Mesenchymal stem cell (in vitro differentiated cells and primary cell): ENCODE measurements at regions not wholly inside any gene's neighbourhood (a gene's known extent, or its start where the extent isn't known, plus 50 kb on each side); places are given as distances from the start of the nearest gene placed in this dataset.
A peak's percentile ranks its signal among the peaks of the same experiment; 100 is the strongest.

Experiments used
- DNase-seq: peaks from one replicate; pipeline ENCODE4 v3.0.0-alpha.2; 2013
- H2AFZ ChIP-seq: one replicate; pipeline ENCODE4 v1.6.1; 2013; ENCODE audit warnings: low read depth, mild to moderate bottlenecking, control low read depth, inconsistent platforms, low read length, moderate library complexity
- H2AK5ac ChIP-seq: 2 replicates; pipeline ENCODE4 v1.6.1; 2013; ENCODE audit warnings: low read length, moderate library complexity, mild to moderate bottlenecking, inconsistent platforms; ENCODE audit not compliant: severe bottlenecking
- H2BK120ac ChIP-seq: one replicate; pipeline ENCODE4 v1.6.1; 2013; ENCODE audit warnings: low read depth, mild to moderate bottlenecking, inconsistent platforms, low read length, moderate library complexity
- H2BK12ac ChIP-seq, 2 experiments: one replicate each; pipeline ENCODE4 v1.6.1; 2013; ENCODE audit warnings: inconsistent platforms in 2 of 2, low read length in 2 of 2, mild to moderate bottlenecking in 2 of 2, moderate library complexity in 2 of 2, control low read depth in 1 of 2
- H2BK15ac ChIP-seq: one replicate; pipeline ENCODE4 v1.6.1; 2013; ENCODE audit warnings: mild to moderate bottlenecking, low read depth, inconsistent platforms; ENCODE audit not compliant: poor library complexity, severe bottlenecking
- H2BK5ac ChIP-seq: 2 replicates; pipeline ENCODE4 v1.6.1; 2013; ENCODE audit warnings: low read depth, mild to moderate bottlenecking, low read length, control low read depth, inconsistent platforms; ENCODE audit not compliant: poor library complexity, severe bottlenecking
- H3K14ac ChIP-seq, 2 experiments: one replicate each; pipeline ENCODE4 v1.6.1; 2013; ENCODE audit warnings: inconsistent platforms in 2 of 2, low read length in 2 of 2, control low read depth in 1 of 2, mild to moderate bottlenecking in 1 of 2, moderate library complexity in 1 of 2
- H3K18ac ChIP-seq, 2 experiments: one replicate each; pipeline ENCODE4 v1.6.1; 2013; ENCODE audit warnings: inconsistent platforms in 2 of 2, low read length in 2 of 2, control low read depth in 1 of 2, low read depth in 1 of 2, mild to moderate bottlenecking in 1 of 2
- H3K23ac ChIP-seq, 2 experiments: one replicate each; pipeline ENCODE4 v1.6.1; 2013; ENCODE audit warnings: inconsistent platforms in 2 of 2, low read length in 2 of 2, mild to moderate bottlenecking in 2 of 2, moderate library complexity in 2 of 2, control low read depth in 1 of 2
- H3K27ac ChIP-seq: 2 replicates; pipeline ENCODE4 v1.5.1; 2013; ENCODE audit warnings: mild to moderate bottlenecking, moderate library complexity, low read length, control low read depth, inconsistent platforms; ENCODE audit not compliant: poor library complexity, severe bottlenecking
- H3K27me3 ChIP-seq, 2 experiments: 2 replicates each; pipeline versions ENCODE4 v1.6.1 to v1.7.0; 2013; ENCODE audit warnings: low read length in 2 of 2, mild to moderate bottlenecking in 2 of 2, moderate library complexity in 2 of 2, control low read depth in 1 of 2, inconsistent platforms in 1 of 2; ENCODE audit not compliant: control insufficient read depth in 1 of 2, insufficient read depth in 1 of 2
- H3K36me3 ChIP-seq, 2 experiments: 2 replicates each; pipeline versions ENCODE4 v1.6.1 to v1.7.0; 2013; ENCODE audit warnings: low read length in 2 of 2, control low read depth in 1 of 2, inconsistent platforms in 1 of 2, low read depth in 1 of 2, mild to moderate bottlenecking in 1 of 2; ENCODE audit not compliant: insufficient read depth in 2 of 2, control insufficient read depth in 1 of 2
- H3K4ac ChIP-seq, 2 experiments: one replicate each; pipeline ENCODE4 v1.6.1; 2013; ENCODE audit warnings: inconsistent platforms in 2 of 2, low read length in 2 of 2, mild to moderate bottlenecking in 2 of 2, moderate library complexity in 2 of 2, control low read depth in 1 of 2, low read depth in 1 of 2
- H3K4me1 ChIP-seq: 2 replicates; pipeline ENCODE4 v1.6.1; 2013; ENCODE audit warnings: low read depth, low read length, control low read depth; ENCODE audit not compliant: control insufficient read depth, insufficient read depth
- H3K4me2 ChIP-seq: 2 replicates; pipeline ENCODE4 v1.6.1; 2013; ENCODE audit warnings: low read length, mild to moderate bottlenecking, inconsistent platforms; ENCODE audit not compliant: poor library complexity, severe bottlenecking
- H3K4me3 ChIP-seq, 2 experiments: 2 replicates each; pipeline versions ENCODE4 v1.5.1 to v1.7.0; 2013; ENCODE audit warnings: low read length in 2 of 2, mild to moderate bottlenecking in 2 of 2, control low read depth in 1 of 2, low read depth in 1 of 2; ENCODE audit not compliant: insufficient read depth in 1 of 2
- H3K79me1 ChIP-seq: replicated peaks from 2 replicates; pipeline ENCODE4 v1.6.1; 2013; ENCODE audit warnings: mild to moderate bottlenecking, control low read depth, low read length, inconsistent platforms; ENCODE audit not compliant: poor library complexity, severe bottlenecking
- H3K9ac ChIP-seq: 2 replicates; pipeline ENCODE4 v1.7.0; 2013; ENCODE audit warnings: mild to moderate bottlenecking, low read length, moderate library complexity
- H3K9me3 ChIP-seq: 2 replicates; pipeline ENCODE4 v1.7.0; 2013; ENCODE audit warnings: mild to moderate bottlenecking, low read length; ENCODE audit not compliant: control insufficient read depth
- H4K8ac ChIP-seq: one replicate; pipeline ENCODE4 v1.6.1; 2013; ENCODE audit warnings: inconsistent platforms, mild to moderate bottlenecking, low read length, moderate library complexity
- H4K91ac ChIP-seq: one replicate; pipeline ENCODE4 v1.6.1; 2013; ENCODE audit warnings: mild to moderate bottlenecking, low read length, inconsistent platforms
- WGBS: methylation state at CpG from one replicate; pipeline ENCODE4 v1.1.7; 2013; ENCODE audit warnings: mixed read lengths; 5-methylcytosine and 5-hydroxymethylcytosine counted together

DNA sequence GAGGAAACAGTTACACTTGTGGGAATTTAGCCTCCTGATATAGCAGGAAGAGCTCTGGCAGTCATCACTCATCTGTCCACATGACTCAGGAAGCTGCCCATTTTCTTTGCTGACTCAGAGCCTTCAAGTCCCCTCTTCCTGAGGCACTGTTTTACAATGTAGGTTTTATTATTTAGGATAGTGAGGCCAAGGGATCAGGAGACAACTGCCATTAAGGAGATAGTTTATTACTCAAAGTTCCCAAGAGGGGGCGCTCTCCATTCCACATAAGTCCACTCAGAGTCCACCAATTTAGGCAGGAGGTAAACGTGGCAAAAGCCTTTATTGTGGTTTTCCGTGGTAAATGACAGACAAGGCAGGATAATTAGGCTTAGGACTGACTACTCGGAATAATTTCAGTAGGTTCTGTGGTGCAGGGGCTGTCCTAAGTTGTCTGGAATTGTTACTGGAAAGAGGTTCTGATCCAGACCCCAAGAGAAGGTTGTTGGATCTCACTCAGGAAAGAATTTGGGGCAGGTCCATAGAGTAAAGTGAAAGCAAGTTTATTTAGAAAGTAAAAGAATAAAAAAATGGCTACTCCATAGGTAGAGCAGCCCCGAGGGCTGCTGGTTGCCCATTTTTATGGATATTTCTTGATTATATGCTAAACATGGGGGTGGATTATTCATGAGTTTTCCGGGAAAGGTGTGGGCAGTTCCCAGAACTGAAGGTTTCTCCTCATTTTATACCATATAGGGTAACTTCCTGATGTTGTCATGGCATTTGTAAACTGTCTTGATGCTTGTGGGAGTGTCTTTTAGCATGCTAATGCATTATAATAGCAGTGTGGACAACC lies 96.0 kb upstream of the RAB40AL start:
- Histone ChIP-seq H3K4ac (no peak overlapping the region), H2AFZ (no peak overlapping the region), H4K91ac (no peak overlapping the region), H3K79me1 (no peaks in the 10 kb centered on the region), H2BK15ac (no peak overlapping the region), H2AK5ac (no peak overlapping the region), H2BK120ac (no peak overlapping the region), H3K18ac (no peak overlapping the region), H3K36me3 (peaks cover 0 to 21% of the 10 kb centered on the region in 2 experiments), H3K4me3 (no peak overlapping the region), H2BK12ac (no peak overlapping the region), H3K9me3 (no peaks in the 10 kb centered on the region), H2BK5ac (no peak overlapping the region), H3K23ac (no peak overlapping the region), H3K14ac (no peak overlapping the region), H3K9ac (no peak overlapping the region), H3K4me2 (no peak overlapping the region), H3K27ac (no peak overlapping the region), H3K27me3 (peaks cover 0 to 10% of the 10 kb centered on the region in 2 experiments), H4K8ac (no peak overlapping the region), H3K4me1 (no peaks in the 10 kb centered on the region)
- DNase-seq: peak; percentile 24
- WGBS: 64% methylated on average over 4 of the region's 6 CpGs

DNA sequence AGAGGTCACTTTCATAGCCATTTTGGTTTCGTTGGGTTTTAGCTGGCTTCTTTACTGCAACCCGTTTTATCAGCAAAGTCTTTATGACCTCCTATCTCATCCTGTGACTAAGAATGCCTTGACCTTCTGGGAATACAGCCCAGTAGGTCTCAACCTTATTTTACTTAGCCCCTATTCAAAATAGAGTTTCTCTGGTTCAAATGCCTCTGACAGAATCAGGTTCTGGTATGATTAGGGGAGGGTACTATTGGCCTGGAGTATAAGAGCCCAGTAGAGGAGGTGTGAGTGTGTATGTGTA lies 95.4 kb upstream of the RAB40AL start:
- H2AFZ ChIP-seq: no peak overlapping the region
- DNase-seq: no peak
- 100% methylated on average over 1 of the region's 2 CpGs for WGBS
- H2BK12ac ChIP-seq: no peak overlapping the region
- H4K8ac ChIP-seq: no peak overlapping the region
- no peak overlapping the region for H3K14ac ChIP-seq
- H3K79me1 ChIP-seq: no peaks in the 10 kb centered on the region
- H3K23ac ChIP-seq: no peak overlapping the region
- peaks cover 0 to 21% of the 10 kb centered on the region in 2 experiments for H3K36me3 ChIP-seq
- H3K9me3 ChIP-seq: no peaks in the 10 kb centered on the region
- no peak overlapping the region for H3K27ac ChIP-seq
- no peak overlapping the region for H2BK120ac ChIP-seq
- H3K18ac ChIP-seq: no peak overlapping the region
- no peak overlapping the region for H2BK5ac ChIP-seq
- H2BK15ac ChIP-seq: no peak overlapping the region
- H2AK5ac ChIP-seq: no peak overlapping the region
- H3K4me2 ChIP-seq: no peak overlapping the region
- peaks cover 0 to 10% of the 10 kb centered on the region in 2 experiments for H3K27me3 ChIP-seq
- no peak overlapping the region for H3K4me3 ChIP-seq
- H3K4me1 ChIP-seq: no peaks in the 10 kb centered on the region
- no peak overlapping the region for H3K4ac ChIP-seq
- H3K9ac ChIP-seq: no peak overlapping the region
- H4K91ac ChIP-seq: no peak overlapping the region

DNA sequence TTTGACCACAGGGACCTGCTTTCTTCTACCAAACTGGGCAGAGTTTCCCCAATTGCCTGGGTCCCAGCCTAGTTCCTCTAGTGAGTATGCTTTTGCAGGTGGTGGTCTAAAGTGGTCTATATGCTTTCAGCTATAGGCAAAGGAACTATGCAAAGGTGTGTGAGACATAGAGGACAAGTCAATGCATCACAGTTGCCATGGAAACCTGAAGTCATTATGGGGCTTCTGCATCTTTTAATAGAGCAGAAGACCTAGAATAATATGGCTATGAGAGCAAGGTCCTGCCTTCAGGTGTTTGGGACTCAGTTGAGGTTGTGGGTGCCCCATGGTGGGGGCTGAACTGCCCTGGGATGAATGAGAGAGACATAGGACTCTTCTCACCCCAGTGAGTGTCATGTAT lies 92.1 kb upstream of the RAB40AL start:
- H2BK5ac ChIP-seq: no peak overlapping the region
- no peak overlapping the region for H3K23ac ChIP-seq
- H3K9ac ChIP-seq: no peak overlapping the region
- H4K8ac ChIP-seq: no peak overlapping the region
- H3K27ac ChIP-seq: no peak overlapping the region
- no peak for DNase-seq
- no peak overlapping the region for H3K14ac ChIP-seq
- H3K4me1 ChIP-seq: no peaks in the 10 kb centered on the region
- no peak overlapping the region for H3K18ac ChIP-seq
- no peak overlapping the region for H2BK120ac ChIP-seq
- no peak overlapping the region for H3K4me2 ChIP-seq
- H3K27me3 ChIP-seq: peaks cover 0 to 4% of the 10 kb centered on the region in 2 experiments
- no peak overlapping the region for H3K4ac ChIP-seq
- H3K9me3 ChIP-seq: no peaks in the 10 kb centered on the region
- H2BK15ac ChIP-seq: no peak overlapping the region
- no peak overlapping the region for H2AFZ ChIP-seq
- peaks cover 0 to 18% of the 10 kb centered on the region in 2 experiments for H3K36me3 ChIP-seq
- no peak overlapping the region for H2AK5ac ChIP-seq
- no peak overlapping the region for H3K4me3 ChIP-seq
- H2BK12ac ChIP-seq: no peak overlapping the region
- no peak overlapping the region for H4K91ac ChIP-seq
- no peaks in the 10 kb centered on the region for H3K79me1 ChIP-seq

DNA sequence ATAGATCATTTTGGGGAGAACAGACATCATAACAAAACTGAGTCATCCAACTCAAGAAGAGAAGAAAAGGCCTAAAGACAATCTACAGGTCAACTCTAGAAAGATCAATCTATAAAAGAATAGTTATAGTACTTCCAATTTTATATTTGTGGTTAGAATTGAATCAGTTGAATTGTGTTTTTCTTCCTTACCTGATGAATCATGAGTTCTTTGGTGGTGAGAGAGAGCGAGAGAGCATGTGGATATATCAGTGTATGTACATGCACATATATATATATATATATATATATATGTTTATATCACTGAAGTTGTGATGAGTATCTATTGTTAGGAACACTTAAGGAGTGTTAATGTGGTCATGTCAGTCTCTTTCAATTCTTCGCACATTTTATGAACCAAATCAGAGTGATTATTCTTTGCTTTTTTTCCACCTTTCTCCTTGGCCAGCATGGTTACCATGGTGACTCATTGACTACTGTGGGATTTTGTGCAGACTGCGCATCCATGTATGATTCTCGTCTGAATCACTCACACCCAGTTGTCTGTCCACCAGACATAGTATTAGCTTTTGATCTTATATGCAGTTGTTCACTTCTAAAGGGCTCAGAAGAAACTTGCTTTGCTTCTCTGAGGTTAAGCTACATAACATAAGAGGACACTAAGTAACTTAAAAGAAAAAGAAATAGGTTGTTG lies 90.4 kb upstream of the RAB40AL start:
- Histone ChIP-seq H3K27me3 (peaks cover 0 to 4% of the 10 kb centered on the region in 2 experiments), H4K8ac (no peak overlapping the region), H2BK120ac (no peak overlapping the region), H3K4me2 (no peak overlapping the region), H3K4ac (no peak overlapping the region), H2BK12ac (no peak overlapping the region), H3K9me3 (no peaks in the 10 kb centered on the region), H3K27ac (no peak overlapping the region), H3K36me3 (peaks cover 0 to 21% of the 10 kb centered on the region in 2 experiments), H2BK5ac (no peak overlapping the region), H2BK15ac (no peak overlapping the region), H2AK5ac (no peak overlapping the region), H3K9ac (no peak overlapping the region), H4K91ac (no peak overlapping the region), H3K79me1 (no peaks in the 10 kb centered on the region), H3K4me3 (no peak overlapping the region), H2AFZ (no peak overlapping the region), H3K14ac (no peak overlapping the region), H3K23ac (no peak overlapping the region), H3K4me1 (no peaks in the 10 kb centered on the region), H3K18ac (no peak overlapping the region)
- no peak for DNase-seq
- WGBS: 75% methylated on average over 2 of the region's 4 CpGs
